GM19372 (cell line): ENCODE measurements at regions not wholly inside any gene's neighbourhood (a gene's known extent, or its start where the extent isn't known, plus 50 kb on each side); places are given as distances from the start of the nearest gene placed in this dataset.

Source experiments
- ATAC-seq: cut with Tn5 transposase; IDR thresholded peaks from one replicate; pipeline ENCODE4 v1.9.1; 2021; ENCODE audit warnings: mild to moderate bottlenecking, low read depth, moderate library complexity; ENCODE audit not compliant: unreplicated experiment

DNA sequence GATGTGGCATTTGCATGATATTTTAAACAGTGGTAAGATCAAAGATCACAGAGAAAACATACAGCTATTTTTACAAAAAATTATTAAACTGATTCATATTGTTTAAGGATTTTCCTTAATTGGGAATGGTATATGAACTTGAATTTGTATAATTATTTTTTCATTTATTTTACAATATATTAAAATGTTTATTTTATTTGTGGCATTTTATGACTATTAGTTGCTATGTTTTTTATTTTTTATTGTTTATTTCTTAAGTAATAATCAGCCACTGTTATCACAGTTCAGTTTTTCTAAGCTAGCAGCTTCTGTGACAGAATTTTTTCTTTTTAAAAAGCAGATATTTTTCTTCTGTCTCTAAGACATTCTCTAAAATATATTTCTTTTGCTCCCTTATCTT, 387.0 kb upstream of the KHDRBS2 start:
- ATAC-seq: no peak

DNA sequence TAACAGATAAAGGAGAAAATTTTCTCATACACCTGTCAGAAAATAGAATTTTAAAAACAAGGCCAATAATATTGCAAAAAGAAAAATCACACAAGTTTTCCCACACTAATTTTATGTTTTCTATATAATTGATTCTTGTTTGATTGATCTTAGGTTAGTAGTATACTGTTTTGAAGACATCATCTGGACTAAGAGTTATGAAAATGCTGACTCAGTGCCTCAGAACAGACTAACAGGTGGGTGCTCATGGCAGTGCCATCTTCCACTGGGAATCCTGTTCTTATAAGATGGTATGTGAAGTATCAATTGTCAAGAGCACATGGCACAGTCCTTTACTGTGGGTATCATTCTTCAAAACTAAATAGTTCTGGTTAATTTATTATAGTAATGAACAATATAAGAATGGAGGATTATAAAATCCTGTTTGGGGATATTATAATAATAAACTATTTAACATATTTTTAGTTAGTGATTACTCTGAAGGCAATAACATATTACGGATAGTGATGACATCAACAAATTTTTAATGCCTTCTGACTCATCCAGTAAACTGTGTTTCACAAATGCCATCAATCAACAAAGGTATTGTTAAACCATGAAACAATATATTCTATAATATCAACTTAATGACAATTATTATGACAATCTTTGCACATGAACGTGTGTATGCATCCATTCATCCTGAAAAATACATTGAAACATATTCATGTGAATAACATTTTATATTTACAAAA, 384.6 kb upstream of the KHDRBS2 start:
- no peak for ATAC-seq

DNA sequence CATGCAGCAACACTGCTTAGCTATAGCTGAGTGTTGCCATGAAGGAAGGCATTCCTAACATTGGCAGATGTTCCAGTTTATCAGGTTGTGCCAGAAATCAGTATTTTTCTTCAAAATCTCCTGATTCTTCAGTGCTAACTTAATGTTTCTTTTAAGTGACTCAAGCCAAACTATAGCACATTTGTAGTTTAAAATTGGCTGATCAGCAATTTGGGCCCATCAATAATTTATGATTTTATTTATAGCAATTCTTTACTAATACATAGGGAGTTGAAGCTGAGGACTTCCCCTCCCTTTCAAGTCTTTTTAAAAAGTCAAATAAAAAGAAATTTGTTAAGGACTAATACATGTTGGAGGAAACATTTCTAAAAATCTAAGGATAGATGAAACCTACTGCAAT, 383.8 kb upstream of the KHDRBS2 start:
- no peak for ATAC-seq

DNA sequence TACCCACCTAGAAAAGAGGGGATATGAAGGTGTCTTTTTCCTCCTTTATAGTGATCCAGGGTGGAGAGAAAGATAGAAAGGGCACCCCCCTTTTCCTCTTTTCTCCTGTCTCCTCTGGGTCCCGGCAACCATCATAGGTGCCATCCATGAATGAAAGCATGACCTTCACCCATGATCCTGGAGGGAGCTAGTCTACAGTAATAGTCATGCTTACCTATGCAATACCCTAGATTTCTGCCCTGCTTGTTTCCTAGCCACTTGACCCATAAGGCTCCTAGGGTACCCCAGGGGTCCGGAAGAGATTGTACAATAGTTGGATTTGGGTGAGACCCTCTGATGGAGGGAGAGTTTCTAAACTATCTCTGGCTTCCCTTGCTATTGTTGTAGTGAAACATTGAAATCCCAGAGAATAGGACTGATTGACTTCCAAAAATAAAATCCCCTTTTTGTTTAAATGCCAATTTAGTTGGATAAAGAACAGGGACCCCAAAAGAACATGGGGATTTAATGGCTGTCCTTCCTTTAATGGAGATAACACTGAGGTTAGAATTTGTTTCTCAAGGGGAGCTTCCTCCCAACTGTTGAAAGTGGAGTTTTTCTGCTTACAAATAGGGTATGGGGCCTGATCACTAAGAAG, 366.8 kb upstream of the KHDRBS2 start:
- no peak for ATAC-seq

DNA sequence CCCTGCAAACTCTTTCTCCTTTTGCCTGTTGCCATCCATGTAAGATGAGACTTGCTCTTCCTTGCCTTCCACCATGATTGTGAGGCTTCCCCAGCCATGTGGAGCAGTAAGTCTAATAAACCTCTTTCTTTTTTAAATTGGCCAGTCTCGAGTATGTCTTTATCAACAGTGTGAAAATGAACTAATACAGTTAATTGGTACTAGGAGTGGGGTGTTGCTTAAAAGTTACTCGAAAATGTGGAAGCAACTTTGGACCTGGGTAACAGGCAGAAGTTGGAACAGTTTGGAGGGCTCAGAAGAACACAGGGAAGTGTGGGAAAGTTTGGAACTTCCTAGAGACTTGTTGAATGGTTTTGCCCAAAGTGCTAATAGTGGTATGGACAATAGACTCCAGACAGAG, 359.2 kb upstream of the KHDRBS2 start:
- no peak for ATAC-seq

DNA sequence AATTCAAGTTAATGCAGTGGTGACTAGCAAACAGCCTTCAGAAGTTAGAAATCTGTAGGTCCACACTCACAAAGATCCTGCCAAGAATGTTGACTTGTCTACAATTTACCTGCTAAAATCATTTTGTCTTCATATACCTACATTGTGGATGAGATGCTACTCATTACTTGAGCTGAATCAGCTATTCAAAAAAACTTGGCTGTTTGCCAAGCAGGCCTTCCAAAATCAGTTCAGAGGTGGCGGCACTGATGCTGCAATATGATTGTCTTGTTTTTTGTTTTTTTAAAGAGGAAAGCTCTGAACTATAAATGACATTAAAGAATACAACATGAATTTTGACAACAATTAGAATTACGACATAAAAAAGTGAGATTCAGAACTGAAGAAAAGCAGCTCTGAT, 354.7 kb upstream of the KHDRBS2 start:
- ATAC-seq: no peak

DNA sequence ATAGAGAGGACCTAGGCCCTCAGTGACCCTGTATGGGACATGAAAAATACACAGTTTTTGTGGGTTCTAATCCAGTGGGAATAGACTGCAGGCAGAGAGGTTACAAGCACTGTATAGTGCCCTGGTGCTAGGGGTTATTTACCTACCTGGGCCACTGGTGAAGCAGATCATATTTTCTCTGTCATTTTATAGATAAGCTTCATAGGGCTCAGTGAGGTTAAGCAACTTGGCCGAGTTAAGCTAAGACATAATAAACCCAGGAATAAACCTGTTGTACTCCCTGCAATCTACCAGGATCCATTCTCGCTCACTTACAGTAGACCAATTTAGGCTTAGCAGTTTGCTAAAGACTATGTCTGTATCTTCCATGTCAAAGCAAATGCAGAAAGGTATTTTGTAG, 340.6 kb upstream of the KHDRBS2 start:
- ATAC-seq: no peak

DNA sequence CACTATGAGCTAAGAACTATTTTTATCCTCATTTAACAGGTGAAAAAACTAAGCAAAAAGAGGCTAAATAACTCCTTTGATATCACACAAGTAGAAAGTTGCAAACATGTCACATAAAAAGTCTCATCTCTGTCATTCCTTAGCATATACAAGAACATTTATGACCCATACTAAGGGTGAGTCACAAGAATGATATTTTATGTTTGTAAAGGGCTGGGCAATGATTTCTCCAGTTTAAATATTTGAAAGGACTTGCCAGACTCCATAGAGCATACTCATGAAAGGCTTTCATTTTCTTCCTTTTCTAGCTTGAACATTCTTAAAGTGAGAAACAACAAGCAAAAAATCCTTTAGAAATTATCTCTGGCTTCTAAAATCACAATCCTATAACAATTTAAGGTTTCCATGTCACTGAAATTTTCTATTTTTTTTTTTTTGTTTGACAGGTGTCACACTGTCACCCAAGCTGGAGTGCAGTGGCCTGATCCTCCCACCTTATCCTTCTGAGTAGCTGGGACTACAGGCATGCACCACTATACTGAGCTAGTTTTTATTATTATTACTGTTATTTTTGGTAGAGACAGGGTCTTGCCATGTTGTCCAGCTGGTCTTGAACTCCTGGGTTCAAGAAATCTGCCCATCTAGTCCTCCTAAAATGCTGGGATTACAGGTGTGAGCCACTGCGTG, 338.0 kb upstream of the KHDRBS2 start:
- no peak for ATAC-seq

DNA sequence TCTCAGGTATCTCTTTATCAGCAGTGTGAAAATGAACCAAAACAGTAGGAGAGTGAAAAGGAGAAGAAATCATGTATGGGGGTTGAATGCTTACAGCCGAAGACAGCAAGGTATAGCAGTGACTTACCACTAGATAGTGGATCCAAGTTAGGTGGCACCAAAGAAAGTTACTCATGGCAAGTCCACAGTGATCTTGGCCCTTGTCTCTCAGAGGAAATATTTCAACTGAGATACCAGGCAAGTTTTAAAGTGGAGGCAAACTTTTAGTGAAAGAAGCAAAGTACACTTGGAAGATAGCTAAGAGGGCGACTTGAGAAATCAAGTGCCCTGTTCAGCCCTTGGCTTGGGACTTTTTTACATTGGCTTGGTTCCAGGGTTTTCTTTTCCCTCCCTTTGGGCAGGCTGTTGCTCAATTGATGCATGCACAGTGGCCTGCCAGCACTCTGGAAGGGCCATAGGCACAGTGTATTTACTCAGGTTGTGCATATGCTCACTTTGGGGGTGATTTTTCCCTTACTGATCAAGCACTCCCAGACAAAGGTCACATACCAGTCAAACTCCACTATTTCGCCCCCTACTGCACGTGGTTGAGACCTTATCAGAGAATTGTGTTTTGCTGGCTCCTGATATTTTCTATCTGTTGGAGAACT, 329.5 kb upstream of the KHDRBS2 start:
- ATAC-seq: no peak

DNA sequence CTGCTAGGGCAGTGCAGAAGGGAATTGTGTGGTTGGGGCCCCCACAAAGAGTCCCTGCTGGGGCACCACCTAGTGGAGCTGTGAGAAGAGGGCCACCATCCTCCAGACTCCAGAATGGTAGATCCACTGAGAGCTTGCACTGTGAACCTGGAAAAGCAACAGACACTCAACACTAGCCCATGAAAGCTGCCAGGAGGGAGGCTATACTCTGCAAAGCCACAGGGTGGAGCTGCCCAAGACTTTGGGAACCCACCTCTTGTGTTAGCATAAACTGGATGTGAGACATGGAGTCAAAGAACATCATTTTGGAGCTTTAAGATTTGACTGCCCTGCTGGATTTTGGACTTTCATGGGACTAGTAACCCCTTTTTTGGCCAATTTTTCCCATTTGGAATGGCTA, 328.4 kb upstream of the KHDRBS2 start:
- no peak for ATAC-seq

DNA sequence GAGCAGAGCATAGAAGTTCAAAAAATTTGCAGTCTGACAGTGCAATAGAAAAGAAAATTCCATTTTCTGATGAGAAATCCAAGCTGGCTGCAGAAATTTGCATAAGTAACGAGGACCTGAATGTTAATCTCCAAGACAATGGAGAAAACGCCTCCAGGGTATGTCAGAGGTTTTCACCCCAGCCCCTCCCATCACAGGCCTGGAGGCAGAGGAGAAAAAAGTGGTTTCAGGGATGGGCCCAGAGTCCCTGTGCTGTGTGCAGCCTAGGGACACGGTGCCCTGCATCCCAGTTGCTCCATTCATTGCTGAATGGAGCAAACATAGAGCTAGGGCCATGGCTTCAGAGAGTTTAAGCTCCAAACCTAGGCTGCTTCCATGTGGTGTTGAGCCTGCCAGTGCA, 327.9 kb upstream of the KHDRBS2 start:
- ATAC-seq: no peak

DNA sequence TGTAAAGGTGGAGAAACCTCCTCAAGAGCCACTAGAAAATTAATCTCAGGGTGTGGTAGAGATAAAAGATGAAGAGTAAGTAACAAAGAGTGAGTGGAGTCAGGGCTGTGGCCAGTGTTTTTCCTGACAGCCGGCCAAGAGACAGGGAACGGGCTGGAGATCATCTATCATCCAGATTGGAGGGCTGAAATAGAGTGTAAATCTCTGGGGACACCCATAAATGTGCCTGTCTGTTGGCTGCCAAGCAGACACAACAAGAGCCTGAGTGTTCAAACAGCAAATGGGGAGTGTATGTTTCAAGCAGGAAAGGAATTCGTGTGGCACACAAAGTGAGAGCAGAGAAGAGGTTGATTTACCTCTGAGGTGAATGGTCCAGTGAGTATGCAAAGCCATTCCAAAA, 326.4 kb upstream of the KHDRBS2 start:
- no peak for ATAC-seq

DNA sequence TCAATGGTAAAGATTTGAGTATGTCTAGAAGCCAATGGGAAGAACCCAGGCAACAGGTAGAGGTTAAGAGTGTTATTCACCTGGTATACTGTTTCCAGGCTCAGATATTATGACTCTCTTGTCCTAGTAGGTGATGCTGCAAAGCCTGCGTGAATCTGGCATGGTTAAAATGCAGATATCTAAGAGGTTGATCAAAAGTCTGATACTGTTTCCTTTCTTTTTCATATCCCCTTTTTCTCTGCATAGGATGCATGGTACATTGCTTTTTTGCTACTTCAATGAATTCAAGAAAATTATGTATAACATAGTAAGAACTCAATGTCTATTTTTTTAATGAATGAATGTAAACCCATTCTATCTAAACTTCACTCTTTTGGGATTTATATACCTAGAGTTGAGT, 284.3 kb upstream of the KHDRBS2 start:
- ATAC-seq: no peak

DNA sequence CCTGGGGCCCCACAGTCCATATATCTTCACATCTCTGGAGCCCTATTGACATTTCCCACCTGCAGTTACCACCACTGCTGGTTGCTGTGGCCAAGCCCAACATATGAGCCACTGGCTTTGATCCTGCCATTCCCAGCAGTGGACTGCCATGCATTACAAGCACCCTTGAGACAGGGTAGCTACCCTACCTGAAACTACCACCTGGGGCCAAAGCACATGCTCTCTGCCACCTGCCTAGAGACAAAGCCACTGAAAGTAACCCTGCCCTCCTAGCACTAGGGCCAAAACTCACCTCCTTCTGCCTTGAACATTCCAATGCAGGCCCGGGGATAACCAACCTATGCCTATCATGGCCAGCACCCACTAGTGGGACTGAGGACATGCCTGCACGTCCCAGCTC, 255.5 kb upstream of the KHDRBS2 start:
- ATAC-seq: no peak

DNA sequence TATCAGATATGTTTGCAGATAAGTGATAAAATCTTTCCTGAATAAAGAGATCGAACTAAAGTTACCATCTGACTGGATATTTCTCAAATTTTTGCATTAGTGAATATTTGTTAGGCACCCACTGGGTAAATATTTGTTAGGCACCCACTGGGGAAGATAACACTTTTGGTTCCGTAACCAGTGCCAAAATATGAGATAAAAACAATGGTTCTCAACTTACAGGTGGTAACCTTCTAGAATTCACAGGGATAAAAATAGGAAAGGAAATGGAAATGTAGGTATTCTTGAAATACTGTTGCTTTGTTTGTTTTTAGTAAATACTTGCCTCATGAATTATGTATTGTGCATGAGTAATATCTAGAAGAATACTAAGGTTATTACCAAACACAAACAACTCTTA, 245.0 kb upstream of the KHDRBS2 start:
- no peak for ATAC-seq

DNA sequence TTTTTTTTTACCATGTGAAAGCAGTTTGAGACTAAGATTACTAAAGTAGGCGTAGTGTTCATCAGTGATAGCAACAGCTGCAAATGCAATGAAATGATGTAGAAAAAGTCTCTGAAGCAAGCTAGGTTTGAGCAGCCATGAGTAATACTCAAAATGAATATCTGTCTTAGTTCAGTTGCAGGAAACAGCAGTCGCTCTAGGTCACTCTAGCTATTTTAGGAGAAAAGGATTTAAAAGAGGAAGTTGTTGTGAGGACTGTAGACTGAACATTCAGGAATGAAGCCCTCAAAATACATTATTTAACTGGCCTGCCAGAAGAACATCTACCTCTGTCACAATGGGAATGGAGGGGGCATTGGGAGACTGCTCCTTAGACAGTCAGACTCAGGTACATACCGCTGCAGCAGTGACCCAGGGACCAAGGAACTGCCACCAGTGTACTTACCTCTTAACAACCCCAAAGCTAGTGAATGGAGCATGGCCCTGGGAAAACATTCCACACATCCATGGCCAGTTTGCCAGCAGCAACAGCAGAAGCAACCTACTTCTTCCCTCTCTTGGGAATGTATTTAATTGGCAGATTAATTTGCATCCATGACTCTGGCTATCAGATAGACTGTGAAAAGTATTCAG, 243.0 kb upstream of the KHDRBS2 start:
- no peak for ATAC-seq

DNA sequence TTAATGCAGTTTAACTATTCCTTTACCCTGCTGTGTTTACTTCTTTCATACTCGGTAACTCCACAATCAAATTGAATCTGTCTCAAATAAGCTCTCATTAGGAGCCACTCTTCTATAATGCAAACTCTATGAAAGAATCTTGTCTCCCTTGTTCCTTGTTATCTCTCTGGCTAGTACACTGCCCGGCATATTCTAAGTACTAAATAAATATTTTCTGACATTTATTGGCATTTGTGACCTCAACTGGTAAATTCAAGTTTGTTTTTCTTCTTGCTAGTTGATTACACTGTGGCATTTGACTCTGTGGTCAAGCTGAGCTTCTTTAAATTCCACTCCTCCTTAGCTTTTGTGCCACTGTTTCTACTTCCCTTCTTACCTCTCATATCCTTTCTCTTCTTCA, 237.6 kb upstream of the KHDRBS2 start:
- no peak for ATAC-seq

DNA sequence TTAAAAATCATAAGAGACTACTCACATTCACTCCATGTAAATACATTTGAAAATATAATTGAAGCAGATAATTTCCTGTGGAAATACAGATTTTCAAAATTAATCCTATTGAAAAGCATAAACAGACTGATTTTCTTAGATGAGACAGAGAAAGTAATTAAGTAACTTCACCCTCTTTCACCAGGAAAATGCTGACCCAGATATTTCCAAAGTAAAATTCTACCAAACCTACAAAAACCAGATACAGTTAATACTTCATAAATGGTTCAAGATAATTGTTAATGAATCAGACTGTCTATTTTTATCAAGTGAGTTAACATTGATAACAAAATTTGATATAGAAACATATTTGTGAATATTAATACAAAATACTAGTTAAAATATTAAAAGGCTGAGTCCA, 233.5 kb upstream of the KHDRBS2 start:
- no peak for ATAC-seq

DNA sequence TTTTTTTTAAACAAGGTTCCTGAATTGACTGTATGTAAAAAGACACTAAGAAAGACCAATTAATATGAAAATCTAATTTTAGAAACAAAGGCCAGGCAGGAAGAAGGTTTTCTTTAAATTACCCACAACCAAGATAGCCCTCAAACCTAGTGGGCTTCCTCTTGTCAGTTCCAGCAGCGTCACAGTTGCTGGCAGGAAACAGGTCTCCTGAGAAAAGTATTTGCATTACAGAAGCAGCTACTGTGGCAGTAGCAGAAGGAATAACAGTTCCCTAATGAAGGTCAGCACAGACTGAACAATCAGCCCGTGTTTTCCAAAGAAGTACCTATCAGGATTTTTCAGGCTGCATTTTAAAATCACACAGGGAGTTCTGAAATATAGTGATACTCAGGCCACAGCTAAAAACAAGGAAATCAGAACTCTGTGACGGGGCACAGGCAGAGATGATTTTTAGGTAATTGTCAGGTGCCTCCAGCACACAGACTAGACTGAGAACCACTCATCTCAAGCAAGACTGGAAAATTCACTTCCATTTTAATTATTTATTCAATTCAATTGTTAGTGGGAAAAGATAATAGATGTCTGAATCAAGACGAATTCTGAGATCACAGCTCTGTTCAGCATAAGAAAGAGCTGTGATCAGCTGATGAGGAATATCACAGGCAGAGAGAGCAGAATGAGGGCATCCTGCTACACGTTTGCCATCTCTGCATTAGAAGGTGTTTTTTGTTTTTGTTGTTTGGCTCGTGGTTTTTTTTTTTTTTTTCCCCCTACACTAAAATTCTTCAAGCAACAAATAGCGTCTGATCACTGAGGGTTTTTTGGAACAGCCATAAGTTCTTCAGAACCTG, 230.5 kb upstream of the KHDRBS2 start:
- no peak for ATAC-seq

DNA sequence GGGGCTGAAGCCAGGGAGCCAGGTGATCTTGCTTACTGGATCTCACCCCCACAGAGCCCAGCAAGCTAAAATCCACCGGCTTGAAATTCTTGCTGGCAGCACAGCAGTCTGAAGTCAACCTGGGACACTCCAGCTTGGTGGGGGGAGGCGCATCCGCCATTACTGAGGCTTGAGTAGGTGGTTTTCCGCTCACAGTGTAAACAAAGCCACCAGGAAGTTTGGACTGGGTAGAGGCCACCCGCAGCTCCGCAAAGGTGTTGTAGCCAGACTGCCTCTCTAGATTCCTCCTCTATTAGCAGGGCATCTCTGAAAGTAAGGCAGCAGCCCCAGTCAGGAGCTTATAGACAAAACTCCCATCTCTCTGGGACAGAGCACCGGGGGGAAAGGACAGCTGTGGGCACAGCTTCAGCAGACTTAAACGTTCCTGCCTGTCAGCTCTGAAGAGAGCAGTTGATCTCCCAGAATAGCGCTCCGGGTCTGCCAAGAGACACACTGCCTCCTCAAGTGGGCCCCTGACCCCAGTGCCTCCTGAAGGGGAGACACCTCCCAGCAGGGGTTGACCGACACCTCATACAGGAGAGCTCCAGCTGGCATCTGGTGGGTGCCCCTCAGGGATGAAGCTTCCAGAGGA, 206.3 kb upstream of the KHDRBS2 start:
- ATAC-seq: no peak
